ENCODE measurements at regions not wholly inside any gene's neighbourhood (a gene's known extent, or its start where the extent isn't known, plus 50 kb on each side); places are given as distances from the start of the nearest gene placed in this dataset.
"Not testable (repeated sequence)": the region's sequence is repeated elsewhere in the genome, so short reads cannot be mapped to it uniquely, and the experiment has no call there.

DNA sequence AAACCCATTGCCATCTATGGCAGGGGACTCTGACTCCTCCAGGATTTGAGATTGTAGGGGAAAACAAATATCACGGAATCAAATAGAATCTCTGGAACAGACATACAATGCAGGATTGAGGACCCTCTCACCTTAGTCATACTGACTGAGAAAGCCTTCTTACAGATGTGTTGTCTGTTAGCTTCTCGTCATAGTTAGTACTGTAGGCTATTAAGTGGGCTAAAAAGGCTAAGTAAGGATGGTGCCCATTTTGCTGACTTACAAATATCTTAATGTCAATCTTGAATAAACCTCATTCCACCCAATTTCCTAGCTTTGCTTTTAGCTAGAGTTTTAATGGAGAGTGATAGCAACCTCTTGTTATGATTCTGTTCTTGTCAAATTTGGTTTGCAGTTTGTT is 352.4 kb downstream of the QKI start:
- DNase-seq (ENCODE audit: low spot score): no peak

DNA sequence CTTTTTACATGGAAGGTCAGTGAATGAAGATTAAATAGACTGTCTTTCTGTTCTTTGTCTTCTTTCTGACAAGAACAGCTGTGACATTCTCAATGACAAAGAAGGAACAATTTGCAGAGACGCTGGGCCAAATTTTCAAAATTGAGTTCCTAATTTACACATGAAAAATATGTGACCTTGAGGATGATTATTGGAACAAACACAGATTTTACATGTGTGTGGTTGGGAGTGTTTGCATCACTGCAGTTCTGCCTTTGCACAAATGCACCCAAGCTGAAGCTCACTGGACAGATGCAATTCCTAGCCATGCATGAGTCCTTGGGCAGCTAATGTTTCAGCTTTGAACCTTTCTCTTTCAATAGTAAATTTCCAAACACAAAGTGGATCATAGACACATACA is 350.8 kb downstream of the QKI start:
- DNase-seq (ENCODE audit: low spot score): no peak

- no peak for DNase-seq (ENCODE audit: low spot score)
Observed at GRCh38 chr6:163764565-163764964, 350.0 kb downstream of the QKI start.

DNA sequence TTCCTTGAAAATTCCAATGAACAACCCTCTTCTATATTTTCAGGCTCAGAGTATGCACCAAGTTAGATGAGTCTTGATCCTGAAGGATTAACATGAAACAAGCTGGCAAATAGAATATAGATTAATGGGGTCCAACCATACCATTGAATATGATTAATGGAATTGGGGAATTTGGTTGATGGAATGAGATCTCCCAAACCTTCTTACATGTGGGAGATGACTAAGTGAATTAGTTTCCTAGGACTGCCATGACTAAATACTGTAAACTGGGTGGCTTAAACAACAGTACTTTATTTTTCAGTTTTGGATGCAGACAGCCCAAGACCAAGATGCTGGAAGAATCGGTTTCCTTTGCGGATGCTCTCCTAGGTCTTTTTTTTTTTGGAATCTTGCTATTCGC is 347.0 kb downstream of the QKI start:
- DNase-seq (ENCODE audit: low spot score): no peak

DNA sequence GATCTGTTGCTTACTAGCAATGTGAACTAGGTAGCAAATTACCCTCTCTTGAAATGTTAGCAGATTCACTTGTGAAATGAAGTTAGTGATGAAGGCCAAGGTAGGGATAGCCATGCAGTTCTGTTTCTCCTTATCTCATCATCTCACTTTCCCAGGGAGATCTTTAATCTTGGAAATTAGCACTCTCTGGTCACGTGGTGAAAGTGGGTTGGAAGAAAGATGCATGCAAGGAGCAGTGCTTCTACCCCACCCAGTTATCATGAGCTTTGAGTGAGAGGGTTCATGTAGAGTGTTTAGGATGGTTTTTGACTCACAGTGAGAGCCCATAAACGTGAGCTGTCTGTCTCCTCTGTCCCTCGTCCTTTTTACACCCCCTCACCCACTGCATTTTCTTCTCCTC is 346.3 kb downstream of the QKI start:
- DNase-seq (ENCODE audit: low spot score): no peak

DNA sequence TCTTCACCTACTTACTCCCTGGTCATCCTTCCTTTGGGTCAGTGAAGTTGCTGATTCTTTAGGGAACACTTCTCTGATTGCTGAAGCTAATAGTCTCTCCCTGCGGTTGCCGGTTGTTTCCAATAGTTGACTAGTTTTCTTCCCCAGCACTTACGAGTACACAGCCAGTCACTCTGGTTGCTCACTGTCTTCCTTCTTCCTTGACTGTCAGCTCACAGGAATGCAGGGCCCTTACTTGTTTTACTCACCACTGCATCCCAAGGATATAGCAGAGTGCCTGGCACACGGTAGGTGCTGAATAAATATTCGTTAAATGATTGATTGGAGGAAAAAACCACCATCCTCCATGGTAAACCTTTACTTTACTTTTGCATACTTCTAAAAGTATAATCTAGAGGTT is 345.0 kb downstream of the QKI start:
- DNase-seq (ENCODE audit: low spot score): no peak

DNA sequence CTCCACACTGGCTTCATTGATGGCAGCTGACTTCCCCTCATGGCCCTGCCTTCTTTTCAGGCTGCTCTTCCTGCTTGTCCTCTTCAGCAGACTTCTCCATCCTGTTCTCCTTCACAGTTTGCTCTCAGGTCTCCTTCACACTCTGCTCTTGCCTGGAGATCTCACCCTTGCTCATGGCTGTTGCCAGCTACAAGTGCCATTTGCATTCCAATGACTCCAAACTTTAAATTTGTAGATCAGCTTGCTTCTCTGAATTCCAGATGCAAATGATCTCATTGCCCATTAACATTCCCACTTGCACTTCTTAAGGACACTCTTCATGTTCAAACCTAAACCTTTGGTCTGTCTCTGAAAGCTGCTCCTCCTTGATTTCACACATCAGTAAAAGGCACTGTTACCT is 343.0 kb downstream of the QKI start:
- DNase-seq (ENCODE audit: low spot score): no peak

DNA sequence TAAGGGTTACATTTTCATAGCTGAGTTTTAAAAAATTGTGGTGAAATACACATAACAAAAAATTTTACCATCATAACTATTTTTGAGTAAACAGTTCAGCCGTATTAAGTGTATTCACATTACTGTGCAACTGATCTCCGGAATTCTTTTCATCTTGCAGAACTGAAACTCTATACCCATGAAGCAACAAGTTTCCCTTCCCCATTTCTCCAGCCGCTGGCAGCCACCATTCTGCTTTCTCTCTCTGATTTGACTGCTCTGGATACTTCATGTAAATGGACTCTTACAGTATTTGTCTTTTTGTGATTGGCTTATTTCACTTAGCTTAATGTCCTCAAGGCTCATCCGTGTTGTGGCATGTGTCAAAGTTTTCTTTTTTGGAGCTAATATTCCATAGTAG is 341.6 kb downstream of the QKI start:
- no peak for DNase-seq (ENCODE audit: low spot score)

GRCh38 chr6:163754866-163755265 is 340.3 kb downstream of the QKI start:
- DNase-seq (ENCODE audit: low spot score): no peak

DNA sequence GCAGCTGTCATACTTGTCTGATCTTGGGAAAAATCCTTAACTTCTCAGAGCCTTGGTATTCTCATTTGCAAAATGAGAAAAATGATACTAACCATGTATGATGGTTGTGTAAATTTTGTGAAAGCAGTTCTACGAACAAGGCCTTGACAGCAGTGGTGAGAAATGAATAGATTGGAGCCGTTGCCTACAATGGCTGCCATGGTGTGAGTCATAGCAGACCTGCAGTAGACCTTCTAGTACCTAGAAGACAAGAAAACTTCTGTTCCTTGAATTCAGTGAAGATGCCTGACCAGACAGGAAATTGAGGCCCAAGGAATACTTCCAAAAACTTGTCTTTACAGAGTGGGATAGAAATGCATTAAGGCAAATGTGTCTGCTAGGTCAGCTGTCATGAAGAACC is 338.9 kb downstream of the QKI start:
- DNase-seq (ENCODE audit: low spot score): no peak

GRCh38 chr6:163752446-163752845 is 337.9 kb downstream of the QKI start:
- DNase-seq (ENCODE audit: low spot score): no peak

- no peak for DNase-seq (ENCODE audit: low spot score)
Observed at GRCh38 chr6:163751032-163751525, 336.6 kb downstream of the QKI start.

GRCh38 chr6:163750431-163751031 is 336.0 kb downstream of the QKI start:
- DNase-seq (ENCODE audit: low spot score): no peak

DNA sequence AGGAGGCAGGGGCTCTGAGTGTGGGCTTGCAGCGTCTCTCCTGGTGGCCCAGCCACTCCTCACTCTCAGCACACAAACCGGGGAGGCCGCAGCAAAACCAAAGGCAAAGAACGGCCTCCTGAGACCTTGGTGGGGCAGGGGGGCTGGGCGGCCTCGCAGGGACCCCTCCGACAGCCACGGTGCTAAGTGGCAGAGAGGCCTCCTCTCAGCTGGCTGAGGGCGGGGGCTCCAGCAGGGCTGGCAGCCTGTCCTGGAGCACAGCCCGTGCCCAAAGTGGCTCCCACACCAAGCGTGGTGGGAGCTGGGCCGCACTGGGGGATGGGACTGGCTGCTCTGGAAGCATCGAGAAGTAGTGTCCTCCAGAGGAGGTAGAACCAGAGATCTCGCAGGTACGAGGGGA is 334.4 kb downstream of the QKI start:
- no peak for DNase-seq (ENCODE audit: low spot score)

- no peak for DNase-seq (ENCODE audit: low spot score)
Observed at GRCh38 chr6:163748036-163748435, 333.5 kb downstream of the QKI start.

- DNase-seq (ENCODE audit: low spot score): not testable (repeated sequence)
Observed at GRCh38 chr6:163747058-163747457, 332.5 kb downstream of the QKI start.

- DNase-seq (ENCODE audit: low spot score): peak; percentile 31
Observed at GRCh38 chr6:163745536-163746400, 331.2 kb downstream of the QKI start.

DNA sequence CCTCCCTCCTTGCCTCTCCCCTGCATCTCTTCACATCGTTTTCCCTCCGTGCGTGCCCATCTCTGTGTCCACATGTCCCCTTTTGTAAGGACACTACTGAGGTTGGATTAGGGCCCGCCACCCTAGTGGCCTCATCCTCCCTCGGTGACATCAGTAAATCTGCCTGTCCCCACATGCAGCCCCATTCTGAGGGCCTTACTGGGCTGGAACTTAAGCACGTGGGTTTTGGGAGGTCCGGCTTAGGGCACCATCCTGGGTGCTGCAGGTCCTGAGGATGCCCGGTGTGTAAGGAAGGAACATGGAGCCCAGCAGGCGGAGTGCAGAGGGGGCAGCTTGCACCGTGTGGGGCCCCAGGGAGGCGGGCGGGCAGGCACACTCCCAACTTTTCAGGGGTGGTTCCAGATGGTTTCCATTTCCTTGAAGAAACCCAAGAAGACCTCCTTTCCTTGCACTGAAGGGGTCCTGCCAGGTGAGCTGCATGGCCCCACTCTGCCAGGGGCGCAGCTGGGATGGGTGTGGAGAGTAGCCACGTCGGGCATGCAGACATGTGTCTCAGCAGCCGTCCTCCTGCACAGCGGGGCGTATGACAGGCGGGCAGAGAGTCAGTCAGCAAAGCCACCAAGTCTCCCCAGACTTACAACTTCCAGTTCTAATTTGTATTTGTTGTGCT is 329.9 kb downstream of the QKI start:
- DNase-seq (ENCODE audit: low spot score): no peak

GRCh38 chr6:163743796-163744195 is 329.3 kb downstream of the QKI start:
- no peak for DNase-seq (ENCODE audit: low spot score)

DNA sequence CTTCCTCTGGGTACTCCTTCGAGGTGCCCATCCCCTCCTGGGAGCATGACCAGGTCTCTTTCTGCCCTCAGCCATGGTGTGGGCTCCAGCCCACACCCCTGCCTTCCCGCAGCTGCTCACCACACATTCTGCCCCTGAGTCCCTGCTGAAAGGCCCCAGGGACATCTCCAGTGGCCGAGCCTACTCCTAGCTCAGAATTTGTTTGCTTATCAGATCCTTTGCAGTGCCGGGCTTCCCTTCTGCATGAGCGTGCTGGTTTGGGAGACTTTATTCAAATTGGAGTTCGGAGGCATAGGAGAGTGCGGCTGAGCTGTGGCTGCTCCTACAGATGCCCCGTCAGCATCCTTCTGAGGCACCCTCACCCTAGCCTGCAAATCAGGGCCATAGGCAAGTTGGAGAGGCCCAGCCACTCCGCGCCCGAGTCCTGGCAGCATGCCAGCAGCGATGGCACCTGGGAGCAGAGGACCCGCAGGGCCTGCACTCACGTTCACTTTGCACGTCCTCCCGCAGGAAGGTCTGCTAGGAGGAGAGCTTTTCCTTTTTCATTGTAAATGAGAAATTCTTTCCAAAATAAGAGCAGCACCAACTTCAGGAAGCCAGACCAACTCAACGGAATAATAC is 327.3 kb downstream of the QKI start:
- no peak for DNase-seq (ENCODE audit: low spot score)

DNA sequence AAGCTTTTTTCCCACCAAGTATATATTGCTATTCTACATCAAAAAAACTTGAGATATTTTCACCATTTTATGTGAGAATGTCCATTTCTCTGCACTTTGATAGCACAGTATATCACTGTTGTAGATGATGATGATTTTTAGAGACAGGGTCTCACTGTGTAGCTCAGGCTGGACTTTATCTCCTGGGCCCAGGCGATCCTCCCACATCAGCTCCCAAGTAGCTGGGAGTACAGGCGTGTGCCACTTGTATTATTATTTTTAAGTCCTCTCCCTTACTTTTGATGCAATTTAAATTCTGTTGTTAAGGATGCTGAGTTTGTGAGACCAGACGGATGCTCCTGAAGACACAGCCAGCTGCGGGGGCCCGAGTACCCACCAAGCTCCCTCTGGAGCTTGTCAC is 326.8 kb downstream of the QKI start:
- DNase-seq (ENCODE audit: low spot score): no peak

DNA sequence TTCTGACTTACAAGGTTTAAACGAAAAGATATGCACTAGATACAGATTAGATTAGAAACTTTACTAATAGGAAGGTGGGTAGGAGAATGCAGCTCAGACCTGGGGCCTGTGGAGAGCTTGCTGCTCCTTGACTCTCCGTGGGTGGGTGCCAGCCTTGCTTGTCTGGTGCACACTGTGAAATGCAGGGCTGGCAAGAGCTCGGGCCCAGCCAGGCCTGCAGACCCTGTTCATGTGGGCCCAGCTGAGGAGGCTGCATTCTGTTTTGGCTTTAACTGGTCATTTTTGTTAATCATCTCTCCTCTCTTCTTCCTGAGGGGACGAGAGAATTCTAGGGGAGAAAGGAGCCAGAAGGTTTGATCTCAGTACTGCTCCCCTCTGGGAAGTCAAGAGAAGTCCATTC is 325.4 kb downstream of the QKI start:
- DNase-seq (ENCODE audit: low spot score): no peak

- DNase-seq (ENCODE audit: low spot score): no peak
Observed at GRCh38 chr6:163739408-163739725, 324.8 kb downstream of the QKI start.
